LNCAP (cell line): ENCODE measurements at regions not wholly inside any gene's neighbourhood (a gene's known extent, or its start where the extent isn't known, plus 50 kb on each side); places are given as distances from the start of the nearest gene placed in this dataset.

Experiments used
- TF ChIP-seq, protein P1 (sequence below): fragments of 450-650 bp; IDR thresholded peaks from 2 replicates; pipeline ENCODE4 v1.5.1; 2017; ENCODE audit warnings: mild to moderate bottlenecking

GRCh38 chr2:41267929-41268659, 779.7 kb upstream of the PKDCC start:
- TF ChIP-seq, protein P1, sequence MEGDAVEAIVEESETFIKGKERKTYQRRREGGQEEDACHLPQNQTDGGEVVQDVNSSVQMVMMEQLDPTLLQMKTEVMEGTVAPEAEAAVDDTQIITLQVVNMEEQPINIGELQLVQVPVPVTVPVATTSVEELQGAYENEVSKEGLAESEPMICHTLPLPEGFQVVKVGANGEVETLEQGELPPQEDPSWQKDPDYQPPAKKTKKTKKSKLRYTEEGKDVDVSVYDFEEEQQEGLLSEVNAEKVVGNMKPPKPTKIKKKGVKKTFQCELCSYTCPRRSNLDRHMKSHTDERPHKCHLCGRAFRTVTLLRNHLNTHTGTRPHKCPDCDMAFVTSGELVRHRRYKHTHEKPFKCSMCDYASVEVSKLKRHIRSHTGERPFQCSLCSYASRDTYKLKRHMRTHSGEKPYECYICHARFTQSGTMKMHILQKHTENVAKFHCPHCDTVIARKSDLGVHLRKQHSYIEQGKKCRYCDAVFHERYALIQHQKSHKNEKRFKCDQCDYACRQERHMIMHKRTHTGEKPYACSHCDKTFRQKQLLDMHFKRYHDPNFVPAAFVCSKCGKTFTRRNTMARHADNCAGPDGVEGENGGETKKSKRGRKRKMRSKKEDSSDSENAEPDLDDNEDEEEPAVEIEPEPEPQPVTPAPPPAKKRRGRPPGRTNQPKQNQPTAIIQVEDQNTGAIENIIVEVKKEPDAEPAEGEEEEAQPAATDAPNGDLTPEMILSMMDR = no peak

DNA sequence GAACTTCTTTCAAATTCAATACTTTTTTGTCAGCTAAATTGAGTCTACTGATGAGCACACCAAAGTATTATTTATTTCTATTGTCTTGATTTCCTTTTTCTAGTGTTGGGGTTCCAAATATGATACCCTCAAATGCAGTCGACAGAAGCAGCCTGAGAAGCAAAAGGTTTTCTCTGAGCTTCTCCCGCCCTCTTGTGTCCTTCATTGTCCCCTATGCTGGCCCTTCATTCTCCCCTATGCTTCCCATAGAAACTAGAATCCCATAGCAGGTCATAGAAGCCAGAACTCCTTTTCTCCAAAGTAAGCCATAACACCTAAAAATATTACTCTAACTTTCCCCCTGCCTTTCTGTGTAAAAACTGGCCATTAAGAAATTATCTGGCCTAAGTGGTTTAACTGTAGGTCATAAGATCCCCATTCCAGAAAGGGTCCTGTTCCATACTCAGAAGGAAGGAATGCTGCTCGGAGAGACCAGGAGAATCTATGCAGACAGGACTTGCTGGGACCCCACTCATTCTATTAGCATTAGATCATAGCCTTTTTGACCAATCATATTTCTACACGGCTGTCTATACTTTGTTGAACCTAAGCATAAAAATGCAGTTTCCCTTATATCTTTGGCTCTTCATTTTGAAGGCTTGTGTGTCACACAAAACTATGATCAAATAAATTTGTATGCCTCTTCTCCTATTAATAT, 764.6 kb upstream of the PKDCC start:
- TF ChIP-seq, protein P1 = no peak

- TF ChIP-seq, protein P1 = no peak
These were observed 754.3 kb upstream of the PKDCC start for GRCh38 chr2:41293491-41293890.

DNA sequence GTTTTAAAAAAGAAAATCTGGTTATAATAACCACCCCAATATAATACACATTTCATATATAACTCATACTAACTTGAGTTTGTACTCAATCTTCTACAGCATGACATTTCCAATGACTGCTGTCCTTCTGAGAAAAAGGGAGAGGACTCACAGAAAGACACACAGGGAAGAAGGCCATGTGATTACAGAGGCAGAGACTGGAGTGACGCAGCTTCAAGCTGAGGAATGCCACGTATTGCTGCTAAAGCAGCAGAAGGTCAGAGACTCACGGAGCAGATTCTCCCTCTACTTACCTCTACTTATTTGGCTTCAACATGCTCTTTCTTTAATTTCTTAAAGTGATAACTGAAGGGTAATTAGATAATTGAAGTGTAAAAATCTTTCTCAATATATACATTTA, 753.5 kb upstream of the PKDCC start:
- TF ChIP-seq, protein P1 = no peak

DNA sequence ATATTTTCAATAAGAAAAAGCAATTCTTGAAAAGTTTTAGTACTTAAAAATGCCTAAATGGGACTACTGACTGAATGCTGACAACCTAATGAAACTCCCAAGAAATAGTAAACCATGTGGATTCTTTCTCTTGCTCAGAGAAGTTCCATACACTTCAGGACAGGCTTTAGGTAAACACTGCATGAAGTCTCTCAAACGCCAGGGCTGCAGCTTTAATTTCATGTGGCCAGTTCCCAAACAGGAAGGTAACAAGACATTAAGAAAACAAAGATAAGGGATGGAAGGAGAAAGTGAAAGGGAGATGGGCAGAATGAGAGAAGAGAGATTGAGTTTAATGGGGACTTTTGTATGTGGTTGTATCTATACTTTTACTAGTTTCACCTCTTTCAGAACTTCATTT, 734.7 kb upstream of the PKDCC start:
- TF ChIP-seq, protein P1 = no peak

- TF ChIP-seq, protein P1 = no peak
These were observed 733.2 kb upstream of the PKDCC start for GRCh38 chr2:41314511-41315070.

DNA sequence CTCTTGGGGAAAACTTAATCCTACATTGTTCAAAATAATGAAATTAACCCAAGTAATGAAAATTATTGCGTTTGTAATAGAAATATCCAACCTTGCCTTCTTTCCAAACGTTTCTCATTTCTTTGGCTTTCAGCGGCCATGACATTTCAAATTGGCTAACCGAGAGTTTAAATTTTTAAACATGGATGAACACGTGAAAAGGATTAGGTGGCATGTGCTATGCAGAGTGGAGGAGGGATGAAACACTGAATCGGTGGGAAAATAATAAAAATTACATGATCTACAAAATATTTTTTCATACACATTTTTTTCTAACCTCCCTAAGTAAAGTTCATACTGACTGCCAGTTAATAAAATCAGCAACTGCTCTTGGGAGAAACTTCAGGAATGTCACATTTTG, 728.4 kb upstream of the PKDCC start:
- TF ChIP-seq, protein P1 = no peak
